Osteocyte (in vitro differentiated cells): ENCODE measurements at regions not wholly inside any gene's neighbourhood (a gene's known extent, or its start where the extent isn't known, plus 50 kb on each side); places are given as distances from the start of the nearest gene placed in this dataset.
"Not testable (repeated sequence)": the region's sequence is repeated elsewhere in the genome, so short reads cannot be mapped to it uniquely, and the experiment has no call there.

Experiments used
- DNase-seq: peaks from one replicate; pipeline ENCODE4 v3.0.0; 2021; ENCODE audit warnings: mixed read lengths; ENCODE audit not compliant: unreplicated experiment; ENCODE audit errors: extremely low spot score
- H3K27ac Mint-ChIP-seq: one replicate; pipeline ENCODE4 v1.8.0; 2021; ENCODE audit warnings: mild to moderate bottlenecking, mixed read lengths; ENCODE audit not compliant: unreplicated experiment
- H3K27me3 Mint-ChIP-seq: one replicate; pipeline ENCODE4 v1.8.0; 2021; ENCODE audit warnings: mixed read lengths; ENCODE audit not compliant: unreplicated experiment
- H3K36me3 Mint-ChIP-seq: one replicate; pipeline ENCODE4 v1.8.0; 2021; ENCODE audit warnings: mixed read lengths; ENCODE audit not compliant: unreplicated experiment
- H3K4me1 Mint-ChIP-seq: one replicate; pipeline ENCODE4 v1.8.0; 2021; ENCODE audit warnings: mixed read lengths; ENCODE audit not compliant: unreplicated experiment
- H3K4me3 Mint-ChIP-seq: one replicate; pipeline ENCODE4 v1.8.0; 2021; ENCODE audit warnings: mild to moderate bottlenecking, moderate library complexity, mixed read lengths; ENCODE audit not compliant: unreplicated experiment
- H3K9me3 Mint-ChIP-seq: one replicate; pipeline ENCODE4 v1.8.0; 2021; ENCODE audit warnings: mixed read lengths; ENCODE audit not compliant: unreplicated experiment
- CTCF ChIP-seq: fragments of 200-600 bp; sonication (generic); IDR thresholded peaks from 2 replicates; pipeline ENCODE4 v1.5.0; 2021; ENCODE audit warnings: antibody characterized with exemption, mild to moderate bottlenecking, moderate library complexity

DNA sequence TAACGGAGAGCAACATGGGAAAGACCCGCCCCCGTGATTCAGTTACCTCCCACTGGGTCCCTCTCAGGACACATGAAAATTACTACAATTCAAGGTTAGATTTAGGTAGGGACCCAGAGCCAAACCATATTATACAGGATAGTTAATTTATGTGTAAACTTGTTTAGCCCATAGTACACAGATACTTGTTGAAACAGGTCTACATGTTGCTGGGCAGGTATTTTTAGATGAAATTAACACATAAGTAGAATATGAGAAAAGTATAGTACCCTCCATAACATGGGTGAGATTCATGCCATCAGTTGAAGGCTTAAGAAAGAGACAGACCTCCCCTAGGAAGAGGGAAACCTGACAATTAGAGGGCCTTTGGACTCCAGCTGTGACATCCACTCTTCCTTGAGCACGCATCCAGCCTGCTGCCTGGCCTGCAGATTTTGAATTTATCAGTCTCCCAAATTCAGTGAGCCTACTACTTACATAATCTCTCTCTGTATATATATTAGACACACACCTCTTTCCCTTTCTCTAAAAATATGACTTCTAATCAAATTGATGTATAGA is 463.5 kb upstream of the NETO1 start:
- TF ChIP-seq CTCF, result no peak
- no peak for DNase-seq
- H3K27me3 Mint-ChIP-seq, result no peaks in the 10 kb centered on the region
- H3K4me1 Mint-ChIP-seq, result no peaks in the 10 kb centered on the region
- no peak overlapping the region for H3K27ac Mint-ChIP-seq
- no peak overlapping the region for H3K4me3 Mint-ChIP-seq
- no peaks in the 10 kb centered on the region for H3K36me3 Mint-ChIP-seq
- H3K9me3 Mint-ChIP-seq, result no peaks in the 10 kb centered on the region

DNA sequence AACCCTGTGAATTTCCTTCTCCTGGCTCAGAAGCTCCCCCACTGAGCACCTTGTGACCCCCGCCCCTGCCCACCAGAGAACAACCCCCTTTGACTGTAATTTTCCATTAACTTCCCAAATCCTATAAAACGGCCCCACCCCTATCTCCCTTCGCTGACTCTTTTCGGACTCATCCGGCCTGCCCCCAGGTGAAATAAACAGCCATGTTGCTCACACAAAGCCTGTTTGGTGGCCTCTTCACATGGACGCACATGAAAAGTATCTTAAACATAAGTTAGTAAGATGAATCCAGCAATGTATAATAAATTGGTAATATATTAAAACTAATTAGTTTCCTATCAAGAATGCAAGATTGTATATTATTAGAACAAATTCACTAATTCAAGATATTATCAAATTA is 462.3 kb upstream of the NETO1 start:
- H3K4me1 Mint-ChIP-seq, H3K27ac Mint-ChIP-seq: not testable (repeated sequence)

GRCh38 chr18:73324187-73324831 is 456.5 kb upstream of the NETO1 start:
- not testable (repeated sequence) for H3K4me3 Mint-ChIP-seq, H3K27ac Mint-ChIP-seq

More for the DNA sequence above, 462.3 kb upstream of the NETO1 start:
- not testable (repeated sequence) for H3K4me3 Mint-ChIP-seq, H3K36me3 Mint-ChIP-seq, H3K27me3 Mint-ChIP-seq, DNase-seq, H3K9me3 Mint-ChIP-seq

GRCh38 chr18:73318739-73319479 is 451.1 kb upstream of the NETO1 start:
- Mint-ChIP-seq H3K9me3 (no peaks in the 10 kb centered on the region), H3K4me1 (no peaks in the 10 kb centered on the region), H3K36me3 (no peaks in the 10 kb centered on the region), H3K4me3 (no peak overlapping the region), H3K27me3 (peaks cover 35% of the 10 kb centered on the region), H3K27ac (no peak overlapping the region)
- no peak for DNase-seq
- TF ChIP-seq CTCF, result no peak

More at GRCh38 chr18:73324187-73324831, 456.5 kb upstream of the NETO1 start:
- H3K27me3 Mint-ChIP-seq, result peaks cover 20% of the 10 kb centered on the region
- not testable (repeated sequence) for H3K9me3 Mint-ChIP-seq, DNase-seq, H3K36me3 Mint-ChIP-seq, H3K4me1 Mint-ChIP-seq

DNA sequence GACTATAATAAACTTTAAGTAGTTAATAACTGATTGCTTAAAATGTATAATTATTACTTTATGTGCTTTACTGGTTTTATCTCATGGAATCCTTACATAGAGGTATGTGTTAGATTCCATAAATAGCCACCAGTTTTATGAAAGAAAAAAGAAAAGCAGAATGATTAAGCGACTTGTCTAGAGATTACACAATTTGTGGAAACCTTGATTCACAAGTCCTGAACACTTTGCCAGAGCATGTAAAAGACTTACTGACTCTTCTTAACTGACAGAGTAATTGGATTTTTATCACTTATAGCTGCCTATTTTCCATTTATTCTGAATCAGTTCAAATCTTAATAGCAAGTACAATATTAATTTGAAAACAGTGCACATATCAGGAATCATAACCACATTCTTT is 448.7 kb upstream of the NETO1 start:
- Mint-ChIP-seq H3K9me3 (no peaks in the 10 kb centered on the region), H3K27me3 (peaks cover 26% of the 10 kb centered on the region), H3K36me3 (no peaks in the 10 kb centered on the region), H3K4me3 (no peak overlapping the region), H3K4me1 (no peaks in the 10 kb centered on the region), H3K27ac (no peak overlapping the region)
- no peak for DNase-seq
- no peak for TF ChIP-seq CTCF

- no peaks in the 10 kb centered on the region for H3K36me3 Mint-ChIP-seq
- H3K27me3 Mint-ChIP-seq, result peaks cover 28% of the 10 kb centered on the region
- TF ChIP-seq CTCF, result no peak
- H3K4me1 Mint-ChIP-seq, result no peaks in the 10 kb centered on the region
- H3K27ac Mint-ChIP-seq, result no peak overlapping the region
- no peak overlapping the region for H3K4me3 Mint-ChIP-seq
- no peak for DNase-seq
- H3K9me3 Mint-ChIP-seq, result no peaks in the 10 kb centered on the region
Measured at GRCh38 chr18:73315381-73315780, 447.6 kb upstream of the NETO1 start.
